ENCODE measurements at regions not wholly inside any gene's neighbourhood (a gene's known extent, or its start where the extent isn't known, plus 50 kb on each side); places are given as distances from the start of the nearest gene placed in this dataset.

- TF ChIP-seq GATA2 (IDR thresholded peaks at IDR 0.05; ENCODE audit: low read depth, low read length) (no peak), GATA3 (IDR thresholded peaks at IDR 0.05; ENCODE audit: low read depth, low read length) (no peak)
Measured at GRCh38 chr2:160927324-160927723, 232.9 kb upstream of the TANK start.
